ENCODE measurements at regions not wholly inside any gene's neighbourhood (a gene's known extent, or its start where the extent isn't known, plus 50 kb on each side); places are given as distances from the start of the nearest gene placed in this dataset.

- TF ChIP-seq, protein P1, sequence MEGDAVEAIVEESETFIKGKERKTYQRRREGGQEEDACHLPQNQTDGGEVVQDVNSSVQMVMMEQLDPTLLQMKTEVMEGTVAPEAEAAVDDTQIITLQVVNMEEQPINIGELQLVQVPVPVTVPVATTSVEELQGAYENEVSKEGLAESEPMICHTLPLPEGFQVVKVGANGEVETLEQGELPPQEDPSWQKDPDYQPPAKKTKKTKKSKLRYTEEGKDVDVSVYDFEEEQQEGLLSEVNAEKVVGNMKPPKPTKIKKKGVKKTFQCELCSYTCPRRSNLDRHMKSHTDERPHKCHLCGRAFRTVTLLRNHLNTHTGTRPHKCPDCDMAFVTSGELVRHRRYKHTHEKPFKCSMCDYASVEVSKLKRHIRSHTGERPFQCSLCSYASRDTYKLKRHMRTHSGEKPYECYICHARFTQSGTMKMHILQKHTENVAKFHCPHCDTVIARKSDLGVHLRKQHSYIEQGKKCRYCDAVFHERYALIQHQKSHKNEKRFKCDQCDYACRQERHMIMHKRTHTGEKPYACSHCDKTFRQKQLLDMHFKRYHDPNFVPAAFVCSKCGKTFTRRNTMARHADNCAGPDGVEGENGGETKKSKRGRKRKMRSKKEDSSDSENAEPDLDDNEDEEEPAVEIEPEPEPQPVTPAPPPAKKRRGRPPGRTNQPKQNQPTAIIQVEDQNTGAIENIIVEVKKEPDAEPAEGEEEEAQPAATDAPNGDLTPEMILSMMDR (IDR thresholded peaks at IDR 0.05 in 2 of 3, conservative IDR thresholded peaks at IDR 0.05 in 1 of 3; ENCODE audit: borderline replicate concordance in 1 of 3, insufficient read depth in 1 of 3, low read depth in 2 of 3, low read length in 2 of 3) = no peak
- no peak for TF ChIP-seq POLR2A (IDR thresholded peaks at IDR 0.05; ENCODE audit: borderline replicate concordance, extremely low read depth, insufficient read depth, insufficient read length)
- TF ChIP-seq SRF (IDR thresholded peaks at IDR 0.05; ENCODE audit: low read depth) = no peak
These were observed 126.6 kb downstream of the EMX2 start for GRCh38 chr10:117669122-117669521.
